HCT116 (cell line): ENCODE measurements at regions not wholly inside any gene's neighbourhood (a gene's known extent, or its start where the extent isn't known, plus 50 kb on each side); places are given as distances from the start of the nearest gene placed in this dataset.
"Not testable (repeated sequence)": the region's sequence is repeated elsewhere in the genome, so short reads cannot be mapped to it uniquely, and the experiment has no call there.

Experiments used
- ATAC-seq: fragments of 200-7000 bp; cut with Tn5 transposase; 2 replicates; pipeline ENCODE4 v1.9.1; 2020; ENCODE audit warnings: mild to moderate bottlenecking, moderate library complexity
- BruUV-seq: library from RNA; stranded (reverse); fragments of 400-500 nt; replicated peaks from 2 replicates; lab custom pipeline; 2021; lab: Mats Ljungman, UMichigan
- CTCF ChIA-PET: fragments of 300-600 bp; sonication (Branson Sonifier 250); formaldehyde crosslinking; loops from one replicate; lab custom pipeline; 2021; ENCODE audit warnings: antibody characterized with exemption; lab: Charles Lee
- POLR2A ChIA-PET: fragments of 300-600, 350-600 bp; sonication (Branson Sonifier 250); formaldehyde crosslinking; loops from one replicate; lab custom pipeline; 2021; ENCODE audit warnings: antibody characterized with exemption; lab: Charles Lee
- RAD21 ChIA-PET, 2 experiments: fragments of 300-600 bp; sonication (Branson Sonifier 250); formaldehyde crosslinking; loops; one replicate each; lab custom pipeline; 2023; ENCODE audit warnings: low total read pairs in 2 of 2; ENCODE audit not compliant: uncharacterized antibody in 2 of 2, unreplicated experiment in 2 of 2, low non-redundant PET in 1 of 2; lab: Charles Lee
- DNase-seq: peaks from one replicate; pipeline ENCODE4 v3.0.0-alpha.2; 2010; ENCODE audit warnings: low read depth, low spot score
- H2AFZ ChIP-seq: fragments of 200-600 bp; shearing (Covaris generic), sonication (generic); 2 replicates; pipeline ENCODE4 v1.6.1; 2017; ENCODE audit warnings: low read depth, mixed run types, mixed read lengths, antibody characterized with exemption, low read length; ENCODE audit not compliant: poor library complexity, severe bottlenecking
- H3K27ac ChIP-seq: 2 replicates; pipeline ENCODE4 v1.5.1; 2012; ENCODE audit warnings: low read depth, low read length
- H3K27me3 ChIP-seq: fragments of 200-600 bp; sonication (generic); 2 replicates; pipeline ENCODE4 v1.6.1; 2016; ENCODE audit warnings: mixed run types, low read length, mixed read lengths; ENCODE audit not compliant: insufficient read depth
- H3K36me3 ChIP-seq, 2 experiments: fragments of 200-500 bp in 1 of 2; fragments of 200-600 bp in 1 of 2; sonication (Bioruptor generic) in 1 of 2; sonication (generic) in 1 of 2; 2 replicates each; pipeline versions ENCODE4 v1.5.1 to v1.6.1; 2014 to 2016; ENCODE audit warnings: low read length in 2 of 2, inconsistent platforms in 1 of 2, mixed read lengths in 1 of 2, mixed run types in 1 of 2; ENCODE audit not compliant: insufficient read depth in 2 of 2, control insufficient read depth in 1 of 2
- H3K4me1 ChIP-seq, 2 experiments: fragments of 200-600 bp in 1 of 2; sonication (generic) in 1 of 2; 2 replicates each; pipeline versions ENCODE4 v1.5.1 to v1.6.1; 2012 to 2017; ENCODE audit warnings: low read length in 2 of 2, inconsistent platforms in 1 of 2, mild to moderate bottlenecking in 1 of 2, mixed read lengths in 1 of 2, mixed run types in 1 of 2, moderate library complexity in 1 of 2; ENCODE audit not compliant: insufficient read depth in 2 of 2, control insufficient read depth in 1 of 2
- H3K4me2 ChIP-seq: fragments of 200-600 bp; sonication (generic); 2 replicates; pipeline ENCODE4 v1.6.1; 2017; ENCODE audit warnings: mixed run types, low read length, mixed read lengths
- H3K4me3 ChIP-seq, 2 experiments: fragments of 200-600 bp in 1 of 2; sonication (generic) in 1 of 2; replicated peaks in 1 of 2; 2 replicates each; pipeline ENCODE4 v1.5.1; 2011 to 2016; ENCODE audit warnings: low read length in 2 of 2, control low read depth in 1 of 2, low read depth in 1 of 2, mild to moderate bottlenecking in 1 of 2, mixed read lengths in 1 of 2, mixed run types in 1 of 2
- H3K79me2 ChIP-seq: fragments of 200-600 bp; sonication (generic); 2 replicates; pipeline ENCODE4 v1.6.1; 2017; ENCODE audit warnings: mild to moderate bottlenecking, mixed run types, low read length, moderate library complexity, mixed read lengths; ENCODE audit not compliant: insufficient read depth
- H3K9ac ChIP-seq: fragments of 200-600 bp; sonication (generic); 2 replicates; pipeline ENCODE4 v1.6.1; 2016; ENCODE audit warnings: low read length, mixed read lengths
- H3K9me2 ChIP-seq: fragments of 200-600 bp; sonication (generic), shearing (Covaris generic); 2 replicates; pipeline ENCODE4 v1.6.1; 2017; ENCODE audit warnings: mixed run types, mild to moderate bottlenecking, moderate library complexity; ENCODE audit not compliant: insufficient read depth
- H3K9me3 ChIP-seq, 2 experiments: fragments of 200-500 bp in 1 of 2; fragments of 200-600 bp in 1 of 2; sonication (Bioruptor generic) in 1 of 2; sonication (generic) in 1 of 2; 2 replicates each; pipeline ENCODE4 v1.6.1; 2014 to 2017; ENCODE audit warnings: low read length in 2 of 2, mixed read lengths in 2 of 2, inconsistent platforms in 1 of 2, low read depth in 1 of 2, mild to moderate bottlenecking in 1 of 2, mixed run types in 1 of 2, moderate library complexity in 1 of 2; ENCODE audit not compliant: control insufficient read depth in 1 of 2, insufficient read depth in 1 of 2
- H4K20me1 ChIP-seq: fragments of 200-600 bp; sonication (generic), shearing (Covaris generic); 2 replicates; pipeline ENCODE4 v1.6.1; 2017; ENCODE audit warnings: mixed run types, mild to moderate bottlenecking, moderate library complexity; ENCODE audit not compliant: insufficient read depth
- CEBPB ChIP-seq: IDR thresholded peaks from 2 replicates; pipeline ENCODE4 v1.6.1; 2012; ENCODE audit warnings: low read depth
- EGR1 ChIP-seq: IDR thresholded peaks from 2 replicates; pipeline ENCODE4 v1.6.1; 2012; ENCODE audit warnings: low read depth
- EZH2phosphoT487 ChIP-seq: fragments of 200-600 bp; IDR thresholded peaks from 2 replicates; pipeline ENCODE4 v1.6.1; 2018; ENCODE audit warnings: antibody characterized with exemption, borderline replicate concordance
- intact Hi-C: fragments of 100-400 bp; cut with micrococcal nuclease; formaldehyde crosslinking; loops from 2 replicates; pipeline ENCODE4 v1.10.0; 2022
- TF ChIP-seq, protein P1 (sequence below): IDR thresholded peaks from 2 replicates; pipeline ENCODE4 v1.6.1; 2012

DNA sequence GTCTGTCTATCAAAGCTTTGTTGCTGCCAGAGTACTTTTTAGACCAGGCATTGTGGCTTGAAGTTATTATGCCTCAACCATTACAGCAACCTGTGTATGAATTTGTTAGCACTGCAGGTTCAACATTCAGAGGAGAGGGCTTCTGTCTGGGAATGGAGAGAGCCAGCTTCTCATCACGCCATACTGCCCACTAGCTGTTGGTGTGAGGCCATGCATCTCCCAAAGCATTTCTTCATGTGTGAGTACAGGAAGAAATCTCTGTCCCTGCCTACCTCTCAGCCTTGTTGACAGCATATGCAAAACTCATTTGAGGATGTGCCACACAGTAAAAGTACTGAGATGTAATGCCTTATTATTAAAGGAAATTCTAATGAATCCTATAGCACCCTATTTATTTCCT lies 76.9 kb upstream of the PPARGC1A start:
- no peak overlapping the region for H3K9ac ChIP-seq
- ChIA-PET POLR2A (no interaction called here), CTCF (no interaction called here)
- H4K20me1 ChIP-seq, result no peaks in the 10 kb centered on the region
- no peak overlapping the region for H3K27ac ChIP-seq
- H3K4me2 ChIP-seq, result no peak overlapping the region
- no peak for DNase-seq
- H2AFZ ChIP-seq, result no peak overlapping the region
- peaks cover 10 to 22% of the 10 kb centered on the region in 2 experiments; a peak in 2 of 4 replicates for H3K9me3 ChIP-seq
- H3K27me3 ChIP-seq, result no peaks in the 10 kb centered on the region
- no TSS peak for BruUV-seq
- TF ChIP-seq, protein P1, sequence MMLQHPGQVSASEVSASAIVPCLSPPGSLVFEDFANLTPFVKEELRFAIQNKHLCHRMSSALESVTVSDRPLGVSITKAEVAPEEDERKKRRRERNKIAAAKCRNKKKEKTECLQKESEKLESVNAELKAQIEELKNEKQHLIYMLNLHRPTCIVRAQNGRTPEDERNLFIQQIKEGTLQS, result no peak
- TF ChIP-seq, all 23 proteins: peak for 0
- RAD21 ChIA-PET, result no interaction called here
- intact Hi-C loops, result no loop called here
- Histone ChIP-seq H3K9me2 (no peaks in the 10 kb centered on the region), H3K79me2 (no peaks in the 10 kb centered on the region), H3K4me1 (no peaks in the 10 kb centered on the region), H3K4me3 (no peak overlapping the region), H3K36me3 (no peaks in the 10 kb centered on the region)
- no peak for ATAC-seq

DNA sequence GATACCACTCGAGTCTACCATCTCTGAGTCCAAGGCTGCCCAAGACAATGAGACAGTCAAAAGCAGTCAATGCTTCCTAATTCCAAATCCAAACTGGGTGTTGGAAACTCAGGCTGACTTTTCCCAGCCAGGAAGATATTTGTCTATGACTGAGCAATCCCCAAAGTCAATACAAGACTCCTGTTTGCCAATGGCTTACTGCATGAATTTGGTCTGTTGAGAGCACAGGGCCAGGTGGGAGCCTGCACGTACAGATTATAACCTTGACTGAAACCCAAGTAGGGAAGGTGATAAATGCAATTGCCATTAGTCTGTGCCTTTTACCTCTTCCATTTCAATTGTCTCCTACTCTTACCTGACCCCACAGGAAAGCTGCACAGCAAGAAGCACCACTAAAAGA lies 72.6 kb upstream of the PPARGC1A start:
- ChIA-PET CTCF (no interaction called here), POLR2A (no interaction called here), RAD21 (no interaction called here)
- BruUV-seq, result no TSS peak
- Histone ChIP-seq H3K27ac (no peak overlapping the region), H3K9me2 (no peaks in the 10 kb centered on the region), H3K9me3 (peaks cover 6 to 16% of the 10 kb centered on the region in 2 experiments; a peak in 3 of 4 replicates), H3K4me3 (no peak overlapping the region), H3K36me3 (no peaks in the 10 kb centered on the region), H3K9ac (no peak overlapping the region), H4K20me1 (no peaks in the 10 kb centered on the region), H3K4me1 (no peaks in the 10 kb centered on the region), H3K4me2 (no peak overlapping the region), H2AFZ (no peak overlapping the region), H3K27me3 (no peaks in the 10 kb centered on the region), H3K79me2 (no peaks in the 10 kb centered on the region)
- ATAC-seq (no peak), DNase-seq (no peak)
- no peak for TF ChIP-seq CEBPB
- no peak for TF ChIP-seq EGR1
- no peak for TF ChIP-seq EZH2phosphoT487
- intact Hi-C loops, result no loop called here

DNA sequence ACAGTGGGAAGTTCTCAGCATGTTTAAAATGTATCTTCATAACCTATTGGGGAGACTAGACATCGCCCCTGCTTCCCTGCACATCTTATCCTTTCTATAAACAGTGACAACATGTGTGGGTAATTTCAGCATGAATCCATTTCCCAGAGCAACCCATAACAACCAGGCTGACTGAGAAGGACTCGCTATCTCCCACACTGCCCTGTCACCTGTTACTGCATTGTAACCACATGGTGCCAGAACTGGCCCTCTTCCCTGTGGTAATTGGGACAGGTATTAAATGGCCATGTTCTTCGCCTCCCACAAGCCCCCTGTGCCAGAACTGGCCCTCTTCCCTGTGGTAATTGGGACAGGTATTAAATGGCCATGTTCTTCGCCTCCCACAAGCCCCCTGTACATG lies 71.5 kb upstream of the PPARGC1A start:
- peaks cover 11 to 22% of the 10 kb centered on the region in 2 experiments; a peak in 3 of 4 replicates for H3K9me3 ChIP-seq
- H3K9ac ChIP-seq, RAD21 ChIA-PET, H3K9me2 ChIP-seq, POLR2A ChIA-PET, CTCF ChIA-PET, H3K27me3 ChIP-seq, ATAC-seq, H3K27ac ChIP-seq, H2AFZ ChIP-seq, H3K4me1 ChIP-seq, H3K4me2 ChIP-seq, intact Hi-C loops, BruUV-seq, DNase-seq, H3K4me3 ChIP-seq, H3K79me2 ChIP-seq, H4K20me1 ChIP-seq, H3K36me3 ChIP-seq: not testable (repeated sequence)
